ENCODE measurements at regions not wholly inside any gene's neighbourhood (a gene's known extent, or its start where the extent isn't known, plus 50 kb on each side); places are given as distances from the start of the nearest gene placed in this dataset.
"Not testable (repeated sequence)": the region's sequence is repeated elsewhere in the genome, so short reads cannot be mapped to it uniquely, and the experiment has no call there.

GRCh38 chr4:86451560-86452330, 91.9 kb upstream of the MAPK10 start:
- no peak overlapping the region for H3K27ac ChIP-seq
- TF ChIP-seq CTCF (IDR thresholded peaks at IDR 0.05) (no peak), ZFX (IDR thresholded peaks at IDR 0.05; ENCODE audit: borderline replicate concordance) (no peak)

GRCh38 chr4:86452422-86452891, 92.6 kb upstream of the MAPK10 start:
- H3K27ac ChIP-seq, result no peak overlapping the region
- no peak for TF ChIP-seq ZFX (IDR thresholded peaks at IDR 0.05; ENCODE audit: borderline replicate concordance)
- no peak for TF ChIP-seq CTCF (IDR thresholded peaks at IDR 0.05)

- no peak overlapping the region for H3K27ac ChIP-seq
- no peak for TF ChIP-seq ZFX (IDR thresholded peaks at IDR 0.05; ENCODE audit: borderline replicate concordance)
- TF ChIP-seq CTCF (IDR thresholded peaks at IDR 0.05), result no peak
Observed at GRCh38 chr4:86452924-86453531, 93.2 kb upstream of the MAPK10 start.

GRCh38 chr4:86453611-86454072, 93.8 kb upstream of the MAPK10 start:
- H3K27ac ChIP-seq, result not testable (repeated sequence)

- TF ChIP-seq ZFX (IDR thresholded peaks at IDR 0.05; ENCODE audit: borderline replicate concordance) (no peak), CTCF (IDR thresholded peaks at IDR 0.05) (no peak)
- H3K27ac ChIP-seq, result no peak overlapping the region
Observed at GRCh38 chr4:86461849-86462248, 102.0 kb upstream of the MAPK10 start.

- no peak for TF ChIP-seq ZFX (IDR thresholded peaks at IDR 0.05; ENCODE audit: borderline replicate concordance)
- no peak for TF ChIP-seq CTCF (IDR thresholded peaks at IDR 0.05)
- H3K27ac ChIP-seq, result no peak overlapping the region
Observed at GRCh38 chr4:86472377-86473019, 112.6 kb upstream of the MAPK10 start.

GRCh38 chr4:86478151-86478550, 116.0 kb upstream of the PTPN13 start:
- H3K27ac ChIP-seq, result not testable (repeated sequence)

- TF ChIP-seq CTCF (IDR thresholded peaks at IDR 0.05), result no peak
- TF ChIP-seq ZFX (IDR thresholded peaks at IDR 0.05; ENCODE audit: borderline replicate concordance), result no peak
- H3K27ac ChIP-seq, result no peak overlapping the region
Observed at GRCh38 chr4:86481440-86481839, 112.7 kb upstream of the PTPN13 start.
